Liver (tissue), 8 donors: ENCODE measurements at regions not wholly inside any gene's neighbourhood (a gene's known extent, or its start where the extent isn't known, plus 50 kb on each side); places are given as distances from the start of the nearest gene placed in this dataset.

Experiments used
- DNase-seq: peaks from one replicate; pipeline ENCODE4 v3.0.0-alpha.2; 2017; ENCODE audit warnings: low spot score
- H3K27ac ChIP-seq, 2 donors: one replicate each; pipeline ENCODE4 v1.7.0; 2013; ENCODE audit warnings: inconsistent platforms in 2 of 2, low read length in 2 of 2, control low read depth in 1 of 2, low read depth in 1 of 2, mild to moderate bottlenecking in 1 of 2
- H3K27me3 ChIP-seq, 4 donors: one replicate each; pipeline versions ENCODE4 v1.6.1 to v1.7.0; 2013; ENCODE audit warnings: low read length in 3 of 4, inconsistent platforms in 1 of 4, mild to moderate bottlenecking in 1 of 4, moderate library complexity in 1 of 4; ENCODE audit not compliant: control insufficient read depth in 4 of 4, insufficient read depth in 4 of 4
- H3K36me3 ChIP-seq, 4 donors: one replicate each; pipeline versions ENCODE4 v1.6.1 to v1.7.0; 2013; ENCODE audit warnings: low read length in 3 of 4, mild to moderate bottlenecking in 3 of 4, low read depth in 1 of 4, moderate library complexity in 1 of 4; ENCODE audit not compliant: control insufficient read depth in 4 of 4, insufficient read depth in 3 of 4
- H3K4me1 ChIP-seq, 4 donors: one replicate each; pipeline versions ENCODE4 v1.6.1 to v1.7.0; 2013; ENCODE audit warnings: low read length in 3 of 4, mild to moderate bottlenecking in 3 of 4, moderate library complexity in 1 of 4; ENCODE audit not compliant: control insufficient read depth in 4 of 4, insufficient read depth in 4 of 4
- H3K4me3 ChIP-seq, 3 donors: one replicate each; pipeline versions ENCODE4 v1.6.1 to v1.7.0; 2013; ENCODE audit warnings: low read length in 3 of 3, control low read depth in 1 of 3, low read depth in 1 of 3, mild to moderate bottlenecking in 1 of 3
- H3K9ac ChIP-seq, 2 donors: one replicate each; pipeline ENCODE4 v1.7.0; 2013; ENCODE audit warnings: low read length in 2 of 2, mild to moderate bottlenecking in 2 of 2, moderate library complexity in 2 of 2, control low read depth in 1 of 2, low read depth in 1 of 2
- H3K9me3 ChIP-seq, 4 donors: one replicate each; pipeline versions ENCODE4 v1.6.1 to v1.7.0; 2013; ENCODE audit warnings: low read length in 3 of 4; ENCODE audit not compliant: control insufficient read depth in 4 of 4
- FOXA1 ChIP-seq: IDR thresholded peaks from 2 replicates; pipeline ENCODE4 v1.6.1; 2016; ENCODE audit warnings: antibody characterized with exemption
- FOXA2 ChIP-seq: IDR thresholded peaks from 2 replicates; pipeline ENCODE4 v1.6.1; 2016; ENCODE audit warnings: antibody characterized with exemption
- HNF4A ChIP-seq, 2 donors: conservative IDR thresholded peaks; 2 replicates each; pipeline ENCODE4 v1.6.1; 2016; ENCODE audit warnings: antibody characterized with exemption in 2 of 2, mild to moderate bottlenecking in 2 of 2
- HNF4G ChIP-seq: IDR thresholded peaks from 2 replicates; pipeline ENCODE4 v1.6.1; 2016; ENCODE audit warnings: antibody characterized with exemption
- JUND ChIP-seq, 2 donors: IDR thresholded peaks; 2 replicates each; pipeline ENCODE4 v1.6.1; 2016; ENCODE audit warnings: antibody characterized with exemption in 2 of 2
- NR2F2 ChIP-seq: IDR thresholded peaks from 2 replicates; pipeline ENCODE4 v1.6.1; 2016; ENCODE audit warnings: antibody characterized with exemption
- RAD21 ChIP-seq, 2 donors: IDR thresholded peaks; 2 replicates each; pipeline ENCODE4 v1.6.1; 2016; ENCODE audit warnings: antibody characterized with exemption in 2 of 2, mild to moderate bottlenecking in 2 of 2
- RXRA ChIP-seq, 2 donors: IDR thresholded peaks; 2 replicates each; pipeline ENCODE4 v1.6.1; 2017 to 2018; ENCODE audit warnings: antibody characterized with exemption in 2 of 2, mild to moderate bottlenecking in 1 of 2
- TAF1 ChIP-seq: conservative IDR thresholded peaks from 2 replicates; pipeline ENCODE4 v1.6.1; 2016; ENCODE audit warnings: antibody characterized with exemption, mild to moderate bottlenecking
- YY1 ChIP-seq: IDR thresholded peaks from 2 replicates; pipeline ENCODE4 v1.6.1; 2016; ENCODE audit warnings: antibody characterized with exemption, mild to moderate bottlenecking
- WGBS: extraction: QIAGEN DNeasy Blood & Tissue Kit; methylation state at CpG from one replicate; pipeline ENCODE4 v1.1.7; 2013; 5-methylcytosine and 5-hydroxymethylcytosine counted together
- TF ChIP-seq, protein P1 (sequence below): IDR thresholded peaks from 2 replicates; pipeline ENCODE4 v1.6.1; 2016; ENCODE audit warnings: antibody characterized with exemption
- TF ChIP-seq, protein P2 (sequence below): fragments of 150-350 bp; IDR thresholded peaks from 2 replicates; pipeline ENCODE4 v1.5.1; 2017; ENCODE audit warnings: improper control_type of control experiment, low read depth, low read length; ENCODE audit not compliant: missing input control
- TF ChIP-seq, protein P3 (sequence below): IDR thresholded peaks from 2 replicates; pipeline ENCODE4 v1.6.1; 2016; ENCODE audit warnings: antibody characterized with exemption
- TF ChIP-seq, protein P4 (sequence below): IDR thresholded peaks from 2 replicates; pipeline ENCODE4 v1.6.1; 2016; ENCODE audit warnings: antibody characterized with exemption, mild to moderate bottlenecking
- donor health status: healthy.
- donor health status: healthy.
- donor health status: healthy.
- donor health status: healthy.
- donor health status: healthy.

- TF ChIP-seq RAD21 (IDR thresholded peaks at IDR 0.05) (no peak), TAF1 (no peak), FOXA1 (no peak), NR2F2 (no peak), JUND (IDR thresholded peaks at IDR 0.05) (no peak), YY1 (no peak), HNF4G (no peak), FOXA2 (no peak)
- TF ChIP-seq, protein P1, sequence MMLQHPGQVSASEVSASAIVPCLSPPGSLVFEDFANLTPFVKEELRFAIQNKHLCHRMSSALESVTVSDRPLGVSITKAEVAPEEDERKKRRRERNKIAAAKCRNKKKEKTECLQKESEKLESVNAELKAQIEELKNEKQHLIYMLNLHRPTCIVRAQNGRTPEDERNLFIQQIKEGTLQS: no peak
- TF ChIP-seq, protein P2, sequence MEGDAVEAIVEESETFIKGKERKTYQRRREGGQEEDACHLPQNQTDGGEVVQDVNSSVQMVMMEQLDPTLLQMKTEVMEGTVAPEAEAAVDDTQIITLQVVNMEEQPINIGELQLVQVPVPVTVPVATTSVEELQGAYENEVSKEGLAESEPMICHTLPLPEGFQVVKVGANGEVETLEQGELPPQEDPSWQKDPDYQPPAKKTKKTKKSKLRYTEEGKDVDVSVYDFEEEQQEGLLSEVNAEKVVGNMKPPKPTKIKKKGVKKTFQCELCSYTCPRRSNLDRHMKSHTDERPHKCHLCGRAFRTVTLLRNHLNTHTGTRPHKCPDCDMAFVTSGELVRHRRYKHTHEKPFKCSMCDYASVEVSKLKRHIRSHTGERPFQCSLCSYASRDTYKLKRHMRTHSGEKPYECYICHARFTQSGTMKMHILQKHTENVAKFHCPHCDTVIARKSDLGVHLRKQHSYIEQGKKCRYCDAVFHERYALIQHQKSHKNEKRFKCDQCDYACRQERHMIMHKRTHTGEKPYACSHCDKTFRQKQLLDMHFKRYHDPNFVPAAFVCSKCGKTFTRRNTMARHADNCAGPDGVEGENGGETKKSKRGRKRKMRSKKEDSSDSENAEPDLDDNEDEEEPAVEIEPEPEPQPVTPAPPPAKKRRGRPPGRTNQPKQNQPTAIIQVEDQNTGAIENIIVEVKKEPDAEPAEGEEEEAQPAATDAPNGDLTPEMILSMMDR: no peak
- TF ChIP-seq, protein P3, sequence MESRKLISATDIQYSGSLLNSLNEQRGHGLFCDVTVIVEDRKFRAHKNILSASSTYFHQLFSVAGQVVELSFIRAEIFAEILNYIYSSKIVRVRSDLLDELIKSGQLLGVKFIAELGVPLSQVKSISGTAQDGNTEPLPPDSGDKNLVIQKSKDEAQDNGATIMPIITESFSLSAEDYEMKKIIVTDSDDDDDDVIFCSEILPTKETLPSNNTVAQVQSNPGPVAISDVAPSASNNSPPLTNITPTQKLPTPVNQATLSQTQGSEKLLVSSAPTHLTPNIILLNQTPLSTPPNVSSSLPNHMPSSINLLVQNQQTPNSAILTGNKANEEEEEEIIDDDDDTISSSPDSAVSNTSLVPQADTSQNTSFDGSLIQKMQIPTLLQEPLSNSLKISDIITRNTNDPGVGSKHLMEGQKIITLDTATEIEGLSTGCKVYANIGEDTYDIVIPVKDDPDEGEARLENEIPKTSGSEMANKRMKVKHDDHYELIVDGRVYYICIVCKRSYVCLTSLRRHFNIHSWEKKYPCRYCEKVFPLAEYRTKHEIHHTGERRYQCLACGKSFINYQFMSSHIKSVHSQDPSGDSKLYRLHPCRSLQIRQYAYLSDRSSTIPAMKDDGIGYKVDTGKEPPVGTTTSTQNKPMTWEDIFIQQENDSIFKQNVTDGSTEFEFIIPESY: no peak
- TF ChIP-seq, protein P4, sequence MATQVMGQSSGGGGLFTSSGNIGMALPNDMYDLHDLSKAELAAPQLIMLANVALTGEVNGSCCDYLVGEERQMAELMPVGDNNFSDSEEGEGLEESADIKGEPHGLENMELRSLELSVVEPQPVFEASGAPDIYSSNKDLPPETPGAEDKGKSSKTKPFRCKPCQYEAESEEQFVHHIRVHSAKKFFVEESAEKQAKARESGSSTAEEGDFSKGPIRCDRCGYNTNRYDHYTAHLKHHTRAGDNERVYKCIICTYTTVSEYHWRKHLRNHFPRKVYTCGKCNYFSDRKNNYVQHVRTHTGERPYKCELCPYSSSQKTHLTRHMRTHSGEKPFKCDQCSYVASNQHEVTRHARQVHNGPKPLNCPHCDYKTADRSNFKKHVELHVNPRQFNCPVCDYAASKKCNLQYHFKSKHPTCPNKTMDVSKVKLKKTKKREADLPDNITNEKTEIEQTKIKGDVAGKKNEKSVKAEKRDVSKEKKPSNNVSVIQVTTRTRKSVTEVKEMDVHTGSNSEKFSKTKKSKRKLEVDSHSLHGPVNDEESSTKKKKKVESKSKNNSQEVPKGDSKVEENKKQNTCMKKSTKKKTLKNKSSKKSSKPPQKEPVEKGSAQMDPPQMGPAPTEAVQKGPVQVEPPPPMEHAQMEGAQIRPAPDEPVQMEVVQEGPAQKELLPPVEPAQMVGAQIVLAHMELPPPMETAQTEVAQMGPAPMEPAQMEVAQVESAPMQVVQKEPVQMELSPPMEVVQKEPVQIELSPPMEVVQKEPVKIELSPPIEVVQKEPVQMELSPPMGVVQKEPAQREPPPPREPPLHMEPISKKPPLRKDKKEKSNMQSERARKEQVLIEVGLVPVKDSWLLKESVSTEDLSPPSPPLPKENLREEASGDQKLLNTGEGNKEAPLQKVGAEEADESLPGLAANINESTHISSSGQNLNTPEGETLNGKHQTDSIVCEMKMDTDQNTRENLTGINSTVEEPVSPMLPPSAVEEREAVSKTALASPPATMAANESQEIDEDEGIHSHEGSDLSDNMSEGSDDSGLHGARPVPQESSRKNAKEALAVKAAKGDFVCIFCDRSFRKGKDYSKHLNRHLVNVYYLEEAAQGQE: no peak
- Histone ChIP-seq H3K9me3 (no peaks in the 10 kb centered on the region), H3K9ac (no peak overlapping the region), H3K36me3 (no peaks in the 10 kb centered on the region), H3K4me3 (no peak overlapping the region), H3K27me3 (no peaks in the 10 kb centered on the region), H3K27ac (no peak overlapping the region), H3K4me1 (no peaks in the 10 kb centered on the region)
- 61% methylated on average over 2 of the region's 2 CpGs for WGBS
- no peak for DNase-seq
These were observed 76.0 kb upstream of the VEGFC start for GRCh38 chr4:176868676-176869075.

- H3K27ac ChIP-seq: no peak overlapping the region
- no peaks in the 10 kb centered on the region for H3K27me3 ChIP-seq
- H3K4me1 ChIP-seq: no peaks in the 10 kb centered on the region
- H3K36me3 ChIP-seq: no peaks in the 10 kb centered on the region
- no peak overlapping the region for H3K9ac ChIP-seq
- no peak overlapping the region for H3K4me3 ChIP-seq
- TF ChIP-seq, protein P2: no peak
- TF ChIP-seq, protein P4: no peak
- TF ChIP-seq HNF4G: no peak
- no peak for TF ChIP-seq HNF4A (conservative IDR thresholded peaks at IDR 0.05)
- no peak for TF ChIP-seq RXRA (IDR thresholded peaks at IDR 0.05)
- TF ChIP-seq, protein P3: no peak
- 67% methylated on average over 3 of the region's 3 CpGs for WGBS
- no peak for DNase-seq
- H3K9me3 ChIP-seq: no peaks in the 10 kb centered on the region
These were observed 79.7 kb upstream of the VEGFC start for GRCh38 chr4:176872461-176872860.
